Brain microvascular endothelial cell (primary cell): ENCODE measurements at regions not wholly inside any gene's neighbourhood (a gene's known extent, or its start where the extent isn't known, plus 50 kb on each side); places are given as distances from the start of the nearest gene placed in this dataset.
"Not testable (repeated sequence)": the region's sequence is repeated elsewhere in the genome, so short reads cannot be mapped to it uniquely, and the experiment has no call there.

Experiments
- DNase-seq: peaks from one replicate; pipeline ENCODE4 v3.0.0-alpha.2; 2020
- H3K27ac ChIP-seq: fragments of 250-450 bp; sonication (Bioruptor Pico); 2 replicates; pipeline ENCODE4 v1.5.1; 2020; ENCODE audit warnings: mild to moderate bottlenecking, moderate library complexity
- H3K27me3 ChIP-seq: fragments of 250-450 bp; sonication (Bioruptor Pico); replicated peaks from 2 replicates; pipeline ENCODE4 v1.5.1; 2020; ENCODE audit warnings: mild to moderate bottlenecking
- H3K36me3 ChIP-seq: fragments of 250-450 bp; sonication (Bioruptor Pico); replicated peaks from 2 replicates; pipeline ENCODE4 v1.5.1; 2020; ENCODE audit warnings: mild to moderate bottlenecking
- H3K4me3 ChIP-seq: 2 replicates; pipeline ENCODE4 v1.5.1; 2011; ENCODE audit warnings: low read depth, mild to moderate bottlenecking, control low read depth, low read length, moderate library complexity
- in situ Hi-C: cut with HindIII; loops from 2 replicates; pipeline ENCODE4 v1.10.0; 2017; ENCODE audit warnings: low sequenced_read_pairs, low pct_ligation_motif_present
- TF ChIP-seq, protein P1 (sequence below): IDR thresholded peaks from 2 replicates; pipeline ENCODE4 v1.5.1; 2011; ENCODE audit warnings: low read depth, mild to moderate bottlenecking, moderate library complexity, low read length, control low read depth, inconsistent platforms; ENCODE audit errors: missing control alignments

DNA sequence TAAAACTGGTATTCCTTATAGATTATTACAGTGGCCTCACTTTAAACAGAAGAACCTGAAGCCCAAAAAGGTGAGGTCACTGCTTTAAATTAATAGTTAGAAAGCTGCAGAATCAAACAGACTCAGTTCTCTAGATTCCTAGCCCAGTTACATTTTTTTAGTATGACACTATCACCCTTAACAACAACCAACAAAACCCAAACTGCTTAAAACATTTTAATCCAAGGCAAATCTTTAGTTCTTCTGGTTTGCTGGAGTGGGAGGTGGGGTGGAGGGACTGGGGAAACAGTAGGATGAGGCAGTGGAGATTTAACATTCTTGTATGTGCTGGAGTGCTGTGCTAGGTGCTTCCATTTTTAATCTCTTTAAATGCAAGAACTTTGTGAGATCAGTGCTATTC, 631.6 kb upstream of the KCNMB2 start:
- in situ Hi-C loops, result no loop called here
- no peaks in the 10 kb centered on the region for H3K27me3 ChIP-seq
- H3K4me3 ChIP-seq, result no peak overlapping the region
- peak; percentile 31 for DNase-seq
- no peaks in the 10 kb centered on the region for H3K36me3 ChIP-seq
- peak overlapping the region; percentile 88 for H3K27ac ChIP-seq
- TF ChIP-seq, protein P1, sequence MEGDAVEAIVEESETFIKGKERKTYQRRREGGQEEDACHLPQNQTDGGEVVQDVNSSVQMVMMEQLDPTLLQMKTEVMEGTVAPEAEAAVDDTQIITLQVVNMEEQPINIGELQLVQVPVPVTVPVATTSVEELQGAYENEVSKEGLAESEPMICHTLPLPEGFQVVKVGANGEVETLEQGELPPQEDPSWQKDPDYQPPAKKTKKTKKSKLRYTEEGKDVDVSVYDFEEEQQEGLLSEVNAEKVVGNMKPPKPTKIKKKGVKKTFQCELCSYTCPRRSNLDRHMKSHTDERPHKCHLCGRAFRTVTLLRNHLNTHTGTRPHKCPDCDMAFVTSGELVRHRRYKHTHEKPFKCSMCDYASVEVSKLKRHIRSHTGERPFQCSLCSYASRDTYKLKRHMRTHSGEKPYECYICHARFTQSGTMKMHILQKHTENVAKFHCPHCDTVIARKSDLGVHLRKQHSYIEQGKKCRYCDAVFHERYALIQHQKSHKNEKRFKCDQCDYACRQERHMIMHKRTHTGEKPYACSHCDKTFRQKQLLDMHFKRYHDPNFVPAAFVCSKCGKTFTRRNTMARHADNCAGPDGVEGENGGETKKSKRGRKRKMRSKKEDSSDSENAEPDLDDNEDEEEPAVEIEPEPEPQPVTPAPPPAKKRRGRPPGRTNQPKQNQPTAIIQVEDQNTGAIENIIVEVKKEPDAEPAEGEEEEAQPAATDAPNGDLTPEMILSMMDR, result no peak

DNA sequence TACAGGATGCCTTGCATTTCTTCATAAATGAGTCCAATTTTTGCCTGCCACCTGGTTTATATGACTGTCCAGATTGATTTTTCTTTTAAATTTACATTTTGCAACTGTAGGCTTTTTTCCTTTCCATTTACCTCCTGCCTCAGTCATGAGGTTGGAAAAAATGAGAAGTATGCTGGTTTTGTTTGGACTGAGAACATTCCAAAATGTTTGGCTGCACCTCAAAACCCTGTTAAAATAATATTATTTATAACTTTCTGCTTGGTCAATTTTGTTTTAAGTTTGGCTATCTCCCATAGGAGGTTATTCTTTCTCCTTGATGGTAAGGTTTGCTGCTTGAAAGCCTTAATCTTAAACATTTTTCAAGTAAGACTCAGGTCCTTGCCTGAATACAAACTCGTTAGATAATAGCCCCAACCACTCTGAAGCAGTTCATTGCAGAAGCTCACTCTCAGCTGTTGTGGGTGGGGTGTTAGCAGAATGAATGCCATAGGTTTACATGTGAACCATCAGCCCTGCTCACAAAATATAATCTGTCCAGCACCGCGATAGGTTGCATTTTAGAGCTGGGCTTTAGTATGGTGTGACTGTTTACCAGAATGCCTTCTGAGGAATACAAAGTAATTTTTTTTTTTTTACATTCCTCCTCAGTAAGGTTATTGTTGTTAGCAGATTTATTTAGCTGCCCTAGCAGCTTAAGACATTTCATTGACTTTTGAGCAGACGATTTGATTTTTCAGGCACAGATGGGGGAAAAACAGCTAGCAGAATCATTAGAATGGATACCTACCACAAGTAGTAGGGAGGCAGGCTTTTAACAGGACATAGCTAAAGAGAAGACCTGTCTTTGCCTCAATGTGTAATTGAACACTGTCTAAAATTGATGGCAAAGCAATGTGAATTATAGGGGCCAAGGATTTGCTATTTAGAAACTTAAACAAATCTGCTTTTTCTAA, 630.8 kb upstream of the KCNMB2 start:
- Histone ChIP-seq H3K27ac (peak overlapping the region; percentile 88), H3K4me3 (no peak overlapping the region), H3K27me3 (no peaks in the 10 kb centered on the region), H3K36me3 (no peaks in the 10 kb centered on the region)
- peak; percentile 83 for DNase-seq
- TF ChIP-seq, protein P1, result no peak
- in situ Hi-C loops, result no loop called here

DNA sequence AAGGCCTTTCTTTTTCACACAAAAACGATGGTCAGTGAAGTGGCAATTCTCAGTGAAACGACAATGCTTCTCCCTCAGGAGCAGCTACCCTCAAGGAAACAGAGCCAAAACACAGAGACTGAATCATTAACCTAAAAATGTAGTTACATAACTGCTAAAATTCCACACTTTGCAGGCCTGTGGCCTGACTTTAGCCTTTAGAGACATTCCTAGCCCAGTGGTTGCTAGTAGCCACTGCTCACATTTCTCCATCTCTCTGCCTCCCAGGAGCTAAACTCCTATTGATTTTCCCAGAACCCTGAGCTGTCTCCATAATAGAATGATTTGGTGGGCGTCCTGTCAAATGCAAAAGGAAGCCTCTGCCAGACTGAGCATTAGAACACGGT, 630.1 kb upstream of the KCNMB2 start:
- H3K36me3 ChIP-seq, result no peaks in the 10 kb centered on the region
- peak; percentile 79 for DNase-seq
- H3K4me3 ChIP-seq, result no peak overlapping the region
- H3K27ac ChIP-seq, result peak overlapping the region; percentile 88
- no peaks in the 10 kb centered on the region for H3K27me3 ChIP-seq
- in situ Hi-C loops, result no loop called here
- TF ChIP-seq, protein P1, result peak; percentile 38

DNA sequence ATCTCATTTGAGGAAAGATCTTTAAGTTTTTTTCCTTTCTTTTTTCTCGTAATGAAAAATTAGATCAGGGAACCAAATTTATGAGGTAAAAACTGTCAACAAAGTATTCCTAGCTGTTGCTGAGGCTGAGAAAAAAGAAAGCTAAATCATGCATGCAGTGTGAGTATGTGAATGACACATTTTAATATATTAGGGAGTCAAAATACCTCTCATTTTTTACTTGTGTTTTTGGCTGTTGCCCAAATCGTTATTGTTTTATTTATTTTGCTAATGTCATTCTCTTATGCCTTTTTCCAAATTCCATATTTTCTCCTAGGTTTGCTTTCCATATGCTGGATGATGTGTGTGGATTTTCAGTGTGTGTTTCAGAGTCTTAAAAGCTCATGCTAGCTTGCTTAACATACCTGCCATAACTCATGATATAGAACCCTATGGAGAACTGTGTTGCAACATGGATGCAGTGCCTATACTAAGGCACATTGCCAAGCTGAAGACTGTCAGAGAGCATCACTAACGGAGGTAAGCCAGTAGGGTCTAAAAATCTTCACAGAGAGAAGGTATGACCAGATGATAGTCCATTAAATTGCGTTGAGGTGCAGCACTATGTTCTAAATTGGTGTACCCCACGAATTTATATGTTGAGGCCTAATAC, 629.5 kb upstream of the KCNMB2 start:
- DNase-seq, result no peak
- TF ChIP-seq, protein P1, result no peak
- no peaks in the 10 kb centered on the region for H3K27me3 ChIP-seq
- H3K27ac ChIP-seq, result peak overlapping the region; percentile 88
- no peak overlapping the region for H3K4me3 ChIP-seq
- H3K36me3 ChIP-seq, result no peaks in the 10 kb centered on the region
- in situ Hi-C loops, result no loop called here

DNA sequence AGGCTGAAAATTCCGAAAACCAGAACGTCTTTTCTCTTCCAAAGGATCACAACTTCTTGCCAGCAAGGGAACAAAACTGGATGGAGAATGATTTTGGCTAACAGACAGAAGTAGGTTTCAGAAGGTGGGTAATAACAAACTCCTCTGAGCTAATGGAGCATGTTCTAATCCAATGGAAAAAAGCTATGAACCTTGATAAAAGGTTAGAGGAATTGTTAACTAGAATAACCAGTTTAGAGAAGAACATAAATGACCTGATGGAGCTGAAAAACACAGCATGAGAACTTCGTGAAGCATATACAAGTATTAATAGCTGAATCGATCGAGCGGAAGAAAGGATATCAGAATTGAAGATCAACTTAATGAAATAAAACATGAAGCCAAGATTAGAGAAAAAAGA, 626.7 kb upstream of the KCNMB2 start:
- H3K4me3 ChIP-seq, H3K27me3 ChIP-seq, H3K36me3 ChIP-seq, H3K27ac ChIP-seq, in situ Hi-C loops, DNase-seq: not testable (repeated sequence)

DNA sequence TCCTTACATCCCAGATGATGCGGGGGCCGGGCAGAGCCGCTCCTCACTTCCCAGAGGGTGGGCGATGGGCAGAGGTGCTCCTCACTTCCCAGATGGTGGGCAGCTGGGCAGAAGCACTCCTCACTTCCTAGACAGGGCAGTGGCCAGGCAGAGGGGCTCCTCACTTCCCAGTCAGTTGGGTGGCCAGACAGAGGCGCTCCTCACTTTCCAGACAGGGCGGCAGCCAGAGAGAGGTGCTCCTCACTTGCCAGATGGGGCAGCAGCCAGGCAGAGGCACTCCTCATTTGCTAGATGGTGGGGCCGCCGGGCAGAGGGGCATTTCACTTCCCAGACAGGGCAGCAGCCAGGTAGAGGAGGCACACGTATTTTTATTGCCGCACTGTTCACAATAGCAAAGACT, 622.0 kb upstream of the KCNMB2 start:
- in situ Hi-C loops, result no loop called here

More for the DNA sequence above, 622.0 kb upstream of the KCNMB2 start:
- DNase-seq, result no peak
- Histone ChIP-seq H3K27me3 (no peaks in the 10 kb centered on the region), H3K4me3 (no peak overlapping the region), H3K27ac (no peak overlapping the region), H3K36me3 (no peaks in the 10 kb centered on the region)
- TF ChIP-seq, protein P1, result no peak
